ENCODE measurements at regions not wholly inside any gene's neighbourhood (a gene's known extent, or its start where the extent isn't known, plus 50 kb on each side); places are given as distances from the start of the nearest gene placed in this dataset.
"Not testable (repeated sequence)": the region's sequence is repeated elsewhere in the genome, so short reads cannot be mapped to it uniquely, and the experiment has no call there.

DNA sequence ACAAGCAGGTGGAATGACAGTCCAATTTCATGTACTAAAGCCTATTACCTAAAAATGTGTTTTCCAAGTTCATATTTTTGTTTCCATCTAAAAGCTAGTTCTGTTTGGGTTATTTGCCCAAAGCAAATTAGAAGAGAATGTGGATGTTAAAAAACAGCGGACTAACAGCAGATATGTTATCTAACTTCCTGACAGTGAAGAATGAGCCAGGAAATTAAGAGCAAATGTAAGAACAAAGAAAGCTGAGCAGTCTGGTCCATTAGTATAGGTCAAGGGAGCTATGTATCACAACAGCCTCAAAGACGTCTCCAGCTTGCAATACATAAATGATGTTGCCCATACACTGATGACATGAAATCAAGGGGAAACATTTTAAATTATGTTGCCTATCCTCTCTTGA lies 145.5 kb upstream of the PLD5 start:
- no peak for TF ChIP-seq CTCF (IDR thresholded peaks at IDR 0.05; ENCODE audit: low read depth, low read length, missing control alignments)
- in situ Hi-C loops (cut with HindIII; ENCODE audit: low sequenced_read_pairs): no loop called here
- no peak for DNase-seq (ENCODE audit: low read depth)
- H3K4me3 ChIP-seq (ENCODE audit: low read depth, low read length): no peak overlapping the region

DNA sequence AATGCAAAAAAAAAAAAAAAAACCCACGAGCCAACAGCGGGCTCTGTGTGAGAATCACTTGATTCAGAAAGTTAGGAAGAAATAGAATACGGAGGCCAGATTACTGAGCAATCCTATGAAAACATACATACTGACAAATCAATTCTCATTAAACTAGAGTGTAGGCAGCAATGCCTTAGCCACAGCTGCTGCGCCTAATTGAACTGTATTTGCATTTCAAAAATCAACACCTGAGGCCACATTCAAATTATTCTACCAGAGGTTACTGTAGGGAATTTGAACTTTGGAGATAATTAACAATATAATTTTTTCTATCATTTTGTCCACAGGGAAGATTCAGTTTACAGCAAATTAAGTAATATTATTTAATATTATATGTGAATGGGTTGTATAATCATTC lies 138.4 kb upstream of the PLD5 start:
- no peak for TF ChIP-seq CTCF (IDR thresholded peaks at IDR 0.05; ENCODE audit: low read depth, low read length, missing control alignments)
- in situ Hi-C loops (cut with HindIII; ENCODE audit: low sequenced_read_pairs): no loop called here
- H3K4me3 ChIP-seq (ENCODE audit: low read depth, low read length): no peak overlapping the region
- no peak for DNase-seq (ENCODE audit: low read depth)

- DNase-seq (ENCODE audit: low read depth); H3K4me3 ChIP-seq (ENCODE audit: low read depth, low read length); in situ Hi-C loops (cut with HindIII; ENCODE audit: low sequenced_read_pairs): not testable (repeated sequence)
Observed at GRCh38 chr1:242653772-242654171, 129.3 kb upstream of the PLD5 start.

- TF ChIP-seq CTCF (IDR thresholded peaks at IDR 0.05; ENCODE audit: low read depth, low read length, missing control alignments): no peak
- H3K4me3 ChIP-seq (ENCODE audit: low read depth, low read length): no peak overlapping the region
- in situ Hi-C loops (cut with HindIII; ENCODE audit: low sequenced_read_pairs): no loop called here
- DNase-seq (ENCODE audit: low read depth): no peak
Observed at GRCh38 chr1:242651817-242652216, 127.3 kb upstream of the PLD5 start.

GRCh38 chr1:242641461-242641860 lies 117.0 kb upstream of the PLD5 start:
- in situ Hi-C loops (cut with HindIII; ENCODE audit: low sequenced_read_pairs): no loop called here
- no peak overlapping the region for H3K4me3 ChIP-seq (ENCODE audit: low read depth, low read length)
- DNase-seq (ENCODE audit: low read depth): no peak
- TF ChIP-seq CTCF (IDR thresholded peaks at IDR 0.05; ENCODE audit: low read depth, low read length, missing control alignments): no peak

DNA sequence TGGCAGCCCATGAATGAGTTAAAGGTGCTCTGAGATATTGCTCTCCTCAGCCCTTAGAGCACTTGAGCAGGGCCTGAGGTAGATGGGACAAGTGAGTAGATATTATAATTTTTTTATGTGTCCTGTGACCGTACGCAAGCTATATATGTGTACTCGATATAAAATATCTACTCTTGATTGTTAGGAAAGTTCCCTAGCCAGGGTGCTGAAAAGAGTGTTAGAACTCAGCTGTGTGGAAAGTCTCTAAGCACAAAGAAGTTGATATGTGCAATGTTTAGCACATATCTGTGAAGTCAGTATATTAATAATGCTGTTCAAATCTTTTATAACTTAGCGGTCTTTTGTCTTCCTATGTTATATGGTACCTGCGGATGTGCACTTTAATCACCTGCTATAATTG lies 114.6 kb upstream of the PLD5 start:
- H3K4me3 ChIP-seq (ENCODE audit: low read depth, low read length): no peak overlapping the region
- TF ChIP-seq CTCF (IDR thresholded peaks at IDR 0.05; ENCODE audit: low read depth, low read length, missing control alignments): no peak
- DNase-seq (ENCODE audit: low read depth): no peak
- in situ Hi-C loops (cut with HindIII; ENCODE audit: low sequenced_read_pairs): no loop called here

- in situ Hi-C loops (cut with HindIII; ENCODE audit: low sequenced_read_pairs): no loop called here
- no peak for TF ChIP-seq CTCF (IDR thresholded peaks at IDR 0.05; ENCODE audit: low read depth, low read length, missing control alignments)
- H3K4me3 ChIP-seq (ENCODE audit: low read depth, low read length): no peak overlapping the region
- DNase-seq (ENCODE audit: low read depth): no peak
Observed at GRCh38 chr1:242634732-242635131, 110.2 kb upstream of the PLD5 start.

All from astrocyte of the cerebellum (primary cell).